NCI-H524 (cell line): ENCODE measurements at regions not wholly inside any gene's neighbourhood (a gene's known extent, or its start where the extent isn't known, plus 50 kb on each side); places are given as distances from the start of the nearest gene placed in this dataset.
"Not testable (repeated sequence)": the region's sequence is repeated elsewhere in the genome, so short reads cannot be mapped to it uniquely, and the experiment has no call there.

Source experiments
- DNase-seq, 2 experiments: peaks; one replicate each; lab custom pipeline; 2025; lab: John Stamatoyannopoulos, UW

DNA sequence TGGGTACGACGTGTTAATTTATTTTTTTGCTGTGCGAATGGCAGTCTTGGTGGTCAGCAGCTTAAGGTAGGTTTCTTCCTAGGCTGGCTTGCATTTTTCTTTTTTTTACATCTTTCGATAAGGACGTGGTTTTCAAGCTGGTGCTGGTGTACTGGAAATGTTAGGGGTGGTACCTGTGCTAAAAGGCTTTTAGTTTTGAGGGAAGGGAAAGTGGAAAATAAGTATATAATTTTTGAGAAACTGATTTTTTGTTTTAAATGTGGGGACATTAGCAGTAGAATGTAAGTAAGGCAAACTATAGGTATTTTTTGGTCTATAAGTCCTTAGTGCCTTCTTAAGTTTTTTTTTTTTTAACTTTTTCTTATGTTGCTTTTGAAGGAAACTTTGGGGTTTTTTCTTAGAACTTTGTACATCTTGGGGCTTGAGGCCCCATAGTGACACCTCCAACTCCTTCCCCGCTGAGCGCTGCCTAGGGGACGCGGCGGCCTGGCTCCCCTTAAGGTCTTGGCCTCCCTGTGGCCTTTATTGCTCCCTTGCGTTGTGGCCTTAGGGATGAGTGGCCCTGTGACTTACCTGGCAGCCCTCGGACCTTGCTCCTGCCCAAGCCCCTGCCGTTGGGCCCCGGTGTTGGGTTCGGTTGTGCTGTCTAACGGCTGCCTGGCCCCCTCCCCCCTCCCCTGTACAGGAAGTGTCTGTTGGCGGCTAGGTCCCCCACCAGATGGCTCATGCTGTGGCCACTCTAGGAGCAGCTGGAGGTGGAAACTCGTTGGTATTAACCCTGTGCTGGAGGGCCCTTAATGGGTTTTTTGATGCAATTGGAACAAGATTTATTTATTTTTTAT lies 88.0 kb upstream of the RPRML start:
- peak; percentile 90 to 93 for DNase-seq

DNA sequence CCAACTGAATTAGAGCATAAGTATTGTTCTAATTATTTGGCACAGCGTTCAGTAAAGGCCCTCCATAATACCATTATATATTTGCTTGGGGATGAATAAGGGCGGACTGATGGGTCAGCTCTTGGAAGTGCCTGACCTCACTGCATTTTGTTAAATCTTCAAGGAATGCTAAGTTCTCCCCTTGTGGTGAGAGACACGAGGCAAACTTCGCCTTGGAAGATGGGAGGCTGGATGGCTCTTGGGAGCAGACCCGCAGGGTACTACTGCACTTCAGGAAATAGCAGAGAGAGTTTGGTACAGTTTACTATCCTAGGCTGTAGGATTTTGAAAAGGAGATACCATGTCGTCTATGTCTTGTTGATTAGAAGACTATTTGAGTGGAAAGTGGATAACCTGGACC lies 87.0 kb upstream of the RPRML start:
- peak in 1 of 2 experiments; percentile 5 for DNase-seq

DNA sequence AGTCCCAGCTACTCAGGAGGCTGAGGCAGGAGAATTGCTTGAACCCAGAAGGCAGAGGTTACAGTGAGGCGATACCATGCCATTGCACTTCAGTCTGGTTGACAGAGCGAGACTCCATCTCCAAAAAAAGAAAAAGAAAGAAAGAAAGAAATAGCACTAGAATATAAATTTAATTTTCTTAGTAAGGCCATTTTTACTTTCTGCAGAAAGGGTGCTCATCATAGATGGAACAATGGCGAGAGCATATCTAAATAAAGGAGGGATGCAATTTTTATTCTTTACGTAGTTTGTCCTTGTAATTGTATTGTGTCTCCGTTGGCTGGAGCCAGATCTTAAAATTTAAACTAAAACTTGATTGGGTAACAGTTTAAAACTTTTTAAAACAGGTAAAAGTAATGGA lies 85.6 kb upstream of the RPRML start:
- DNase-seq: no peak

DNA sequence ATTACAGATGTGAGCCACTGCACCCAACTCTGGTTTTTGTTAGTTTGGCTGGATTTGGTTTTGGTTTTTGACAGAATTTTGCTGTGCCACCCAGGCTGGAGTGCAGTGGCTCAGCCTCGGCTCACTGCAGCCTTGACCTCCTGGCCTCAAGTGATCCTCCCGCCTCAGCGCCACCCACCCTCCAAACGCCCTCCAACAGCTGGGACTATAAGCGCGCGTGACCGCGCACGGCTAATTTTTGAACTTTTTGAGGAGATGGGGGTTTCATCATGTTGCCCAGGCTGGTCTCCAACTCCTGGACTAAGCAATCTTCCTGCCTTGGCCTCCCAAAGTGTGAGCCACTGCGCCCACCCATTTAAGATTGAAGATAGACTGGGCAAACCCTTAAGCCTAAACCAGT lies 84.4 kb upstream of the RPRML start:
- DNase-seq: no peak

DNA sequence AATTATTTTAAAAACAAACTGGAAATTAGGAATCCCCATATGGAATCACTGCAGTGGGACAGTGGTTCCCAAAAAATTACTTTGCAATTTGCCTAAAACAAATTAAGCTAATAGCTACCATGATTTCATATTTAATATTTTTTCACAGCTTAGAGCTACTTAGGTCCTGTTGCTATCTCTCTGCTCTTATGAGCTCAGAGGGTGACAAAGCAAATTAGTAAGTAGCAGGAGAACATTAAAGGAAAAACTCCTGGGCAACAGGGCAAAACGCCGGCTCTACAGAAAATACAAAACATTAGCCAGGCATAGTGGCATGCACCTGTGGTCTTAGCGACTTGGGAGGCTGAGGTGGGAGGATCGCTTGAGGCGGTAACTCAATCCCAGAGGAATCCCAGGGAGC lies 83.8 kb upstream of the RPRML start:
- not testable (repeated sequence) for DNase-seq

DNA sequence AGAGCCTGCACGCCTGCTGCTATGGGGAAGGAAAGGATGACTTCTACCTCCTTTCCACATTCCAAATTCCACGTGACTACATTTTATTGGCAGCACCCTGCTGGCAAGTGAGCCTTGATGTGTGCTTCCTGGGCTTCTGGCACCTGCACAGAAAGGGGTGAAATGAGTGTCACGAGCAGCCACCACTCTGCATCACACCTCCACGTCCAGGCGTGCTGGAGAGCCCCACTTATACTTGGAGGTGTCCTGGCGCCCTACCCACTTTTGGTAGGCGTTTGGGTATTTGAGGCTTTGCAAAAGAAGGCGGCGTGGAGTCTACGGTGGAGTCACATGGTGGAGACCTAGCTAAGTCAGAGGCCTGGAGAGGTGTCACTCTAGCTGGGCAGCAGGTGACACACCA lies 81.0 kb upstream of the RPRML start:
- DNase-seq: not testable (repeated sequence)

DNA sequence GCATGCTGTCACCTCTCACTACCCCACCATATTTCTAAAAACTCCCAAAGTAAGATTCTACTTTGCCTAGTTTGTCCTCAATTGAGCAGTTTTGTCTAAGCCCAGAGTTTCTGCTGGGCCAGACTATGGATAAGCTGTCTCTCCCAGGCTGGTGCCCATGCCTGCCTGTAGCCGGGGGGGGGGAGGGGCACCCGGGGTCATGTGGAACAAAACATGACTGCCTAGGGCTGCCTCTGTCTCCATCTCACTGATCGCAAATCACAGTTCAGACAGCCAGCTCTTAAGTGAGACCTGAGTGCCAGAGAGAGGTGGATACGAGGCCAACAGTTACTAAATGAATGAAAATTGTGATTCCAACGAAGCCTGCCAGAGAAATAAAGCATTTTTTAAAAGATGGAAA lies 78.8 kb upstream of the RPRML start:
- no peak for DNase-seq

DNA sequence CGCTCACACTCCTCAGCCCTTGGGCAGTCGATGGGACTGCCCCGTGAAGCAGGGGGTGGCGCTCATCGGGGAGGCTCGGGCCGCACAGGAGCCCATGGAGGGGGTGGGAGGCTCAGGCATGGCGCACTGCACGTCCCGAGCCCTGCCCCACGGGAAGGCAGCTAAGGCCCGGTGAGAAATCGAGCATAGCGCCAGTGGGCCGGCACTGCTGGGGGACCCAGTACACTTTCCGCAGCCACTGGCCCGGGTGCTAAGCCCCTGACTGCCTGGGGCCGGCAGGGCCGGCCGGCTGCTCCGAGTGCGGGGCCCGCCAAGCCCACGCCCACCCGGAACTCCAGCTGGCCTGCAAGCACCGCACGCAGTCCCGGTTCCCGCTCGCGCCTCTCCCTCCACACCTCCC lies 78.2 kb upstream of the RPRML start:
- not testable (repeated sequence) for DNase-seq

DNA sequence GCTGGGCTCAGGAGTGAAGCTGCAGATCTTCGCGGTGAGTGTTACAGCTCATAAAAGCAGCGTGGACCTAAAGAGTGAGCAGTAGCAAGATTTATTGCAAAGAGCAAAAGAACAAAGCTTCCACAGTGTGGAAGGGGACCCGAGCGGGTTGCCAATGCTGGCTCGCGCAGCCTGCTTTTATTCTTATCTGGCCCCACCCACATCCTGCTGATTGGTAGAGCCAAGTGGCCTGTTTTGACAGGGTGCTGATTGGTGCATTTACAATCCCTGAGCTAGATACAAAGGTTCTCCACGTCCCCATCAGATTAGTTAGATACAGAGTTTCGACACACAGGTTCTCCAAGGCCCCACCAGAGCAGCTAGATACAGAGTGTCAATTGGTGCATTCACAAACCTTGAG lies 77.6 kb upstream of the RPRML start:
- not testable (repeated sequence) for DNase-seq
